ENCODE measurements at regions not wholly inside any gene's neighbourhood (a gene's known extent, or its start where the extent isn't known, plus 50 kb on each side); places are given as distances from the start of the nearest gene placed in this dataset.

DNA sequence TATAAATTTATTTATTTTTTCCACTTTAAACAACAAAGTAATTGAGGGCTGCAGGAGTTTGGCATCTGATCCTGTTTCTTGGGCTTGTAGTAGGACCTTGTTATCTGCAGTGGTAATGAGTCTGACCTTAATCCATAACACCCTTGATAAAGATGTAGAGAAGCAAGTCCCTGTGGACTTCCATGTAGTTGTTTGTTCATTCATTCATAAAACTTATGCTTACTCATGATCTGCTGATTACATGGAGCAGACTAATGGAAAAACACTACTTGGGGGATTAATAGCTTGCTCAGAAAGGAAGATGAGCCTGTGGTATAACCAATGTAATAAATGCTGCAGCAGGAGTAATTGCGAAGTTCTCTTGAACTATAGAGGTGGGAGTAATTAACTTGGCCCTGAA, 271.5 kb upstream of the TBL1XR1 start:
- TF ChIP-seq EZH2 (IDR thresholded peaks at IDR 0.05; ENCODE audit: borderline replicate concordance, insufficient read depth, low read depth, low read length, poor library complexity, severe bottlenecking), result no peak
- TF ChIP-seq, protein P1, sequence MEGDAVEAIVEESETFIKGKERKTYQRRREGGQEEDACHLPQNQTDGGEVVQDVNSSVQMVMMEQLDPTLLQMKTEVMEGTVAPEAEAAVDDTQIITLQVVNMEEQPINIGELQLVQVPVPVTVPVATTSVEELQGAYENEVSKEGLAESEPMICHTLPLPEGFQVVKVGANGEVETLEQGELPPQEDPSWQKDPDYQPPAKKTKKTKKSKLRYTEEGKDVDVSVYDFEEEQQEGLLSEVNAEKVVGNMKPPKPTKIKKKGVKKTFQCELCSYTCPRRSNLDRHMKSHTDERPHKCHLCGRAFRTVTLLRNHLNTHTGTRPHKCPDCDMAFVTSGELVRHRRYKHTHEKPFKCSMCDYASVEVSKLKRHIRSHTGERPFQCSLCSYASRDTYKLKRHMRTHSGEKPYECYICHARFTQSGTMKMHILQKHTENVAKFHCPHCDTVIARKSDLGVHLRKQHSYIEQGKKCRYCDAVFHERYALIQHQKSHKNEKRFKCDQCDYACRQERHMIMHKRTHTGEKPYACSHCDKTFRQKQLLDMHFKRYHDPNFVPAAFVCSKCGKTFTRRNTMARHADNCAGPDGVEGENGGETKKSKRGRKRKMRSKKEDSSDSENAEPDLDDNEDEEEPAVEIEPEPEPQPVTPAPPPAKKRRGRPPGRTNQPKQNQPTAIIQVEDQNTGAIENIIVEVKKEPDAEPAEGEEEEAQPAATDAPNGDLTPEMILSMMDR (IDR thresholded peaks at IDR 0.05), result no peak
